GM21528 (cell line): ENCODE measurements at regions not wholly inside any gene's neighbourhood (a gene's known extent, or its start where the extent isn't known, plus 50 kb on each side); places are given as distances from the start of the nearest gene placed in this dataset.
A peak's percentile ranks its signal among the peaks of the same experiment; 100 is the strongest.
"Not testable (repeated sequence)": the region's sequence is repeated elsewhere in the genome, so short reads cannot be mapped to it uniquely, and the experiment has no call there.

ENCODE experiments used
- ATAC-seq: cut with Tn5 transposase; IDR thresholded peaks from one replicate; pipeline ENCODE4 v1.9.1; 2021; ENCODE audit warnings: mild to moderate bottlenecking, moderate library complexity; ENCODE audit not compliant: unreplicated experiment, low FRiP score

- ATAC-seq = no peak
Observed at GRCh38 chr16:14002416-14002990, 68.6 kb upstream of the MRTFB start.

GRCh38 chr16:14003074-14003570, 68.0 kb upstream of the MRTFB start:
- no peak for ATAC-seq

- no peak for ATAC-seq
Observed at GRCh38 chr16:14004031-14004728, 66.9 kb upstream of the MRTFB start.

- no peak for ATAC-seq
Observed at GRCh38 chr16:14004729-14005315, 66.3 kb upstream of the MRTFB start.

- no peak for ATAC-seq
Observed at GRCh38 chr16:14005335-14005734, 65.8 kb upstream of the MRTFB start.

- peak; percentile 63 for ATAC-seq
Observed at GRCh38 chr16:14007450-14007849, 63.7 kb upstream of the MRTFB start.

- no peak for ATAC-seq
Observed at GRCh38 chr16:14011001-14011400, 60.1 kb upstream of the MRTFB start.

GRCh38 chr16:14011846-14012245, 59.3 kb upstream of the MRTFB start:
- ATAC-seq = no peak

GRCh38 chr16:14013145-14013570, 58.0 kb upstream of the MRTFB start:
- no peak for ATAC-seq

- no peak for ATAC-seq
Observed at GRCh38 chr16:14013571-14014283, 57.4 kb upstream of the MRTFB start.

GRCh38 chr16:14014284-14014625, 56.9 kb upstream of the MRTFB start:
- no peak for ATAC-seq

- no peak for ATAC-seq
Observed at GRCh38 chr16:14015033-14015432, 56.1 kb upstream of the MRTFB start.

- no peak for ATAC-seq
Observed at GRCh38 chr16:14015461-14015860, 55.7 kb upstream of the MRTFB start.

GRCh38 chr16:14015948-14016347, 55.2 kb upstream of the MRTFB start:
- no peak for ATAC-seq

GRCh38 chr16:14016362-14016761, 54.8 kb upstream of the MRTFB start:
- ATAC-seq = not testable (repeated sequence)

GRCh38 chr16:14017886-14018285, 53.2 kb upstream of the MRTFB start:
- ATAC-seq = no peak

GRCh38 chr16:14018851-14019250, 52.3 kb upstream of the MRTFB start:
- ATAC-seq = no peak

GRCh38 chr16:14020141-14020540, 51.0 kb upstream of the MRTFB start:
- ATAC-seq = no peak
